MM.1S (cell line): ENCODE measurements at regions not wholly inside any gene's neighbourhood (a gene's known extent, or its start where the extent isn't known, plus 50 kb on each side); places are given as distances from the start of the nearest gene placed in this dataset.

Experiments
- EZH2 ChIP-seq: fragments of 300-600 bp; sonication (generic); optimal IDR thresholded peaks from 2 replicates; pipeline ENCODE3; 2017; ENCODE audit warnings: low read depth, mild to moderate bottlenecking, antibody characterized with exemption, low read length, mixed read lengths
- EZH2phosphoT487 ChIP-seq: fragments of 300-600 bp; sonication (generic); IDR thresholded peaks from 2 replicates; pipeline ENCODE4 v1.6.1; 2018; ENCODE audit warnings: antibody characterized with exemption, low read length
- TF ChIP-seq, protein P1 (sequence below): fragments of 300-600 bp; sonication (generic); IDR thresholded peaks from 2 replicates; pipeline ENCODE4 v1.5.1; 2016; ENCODE audit warnings: antibody characterized with exemption, low read length, mixed read lengths

GRCh38 chr2:122741403-122741802 lies 986.0 kb downstream of the TSN start:
- TF ChIP-seq, protein P1, sequence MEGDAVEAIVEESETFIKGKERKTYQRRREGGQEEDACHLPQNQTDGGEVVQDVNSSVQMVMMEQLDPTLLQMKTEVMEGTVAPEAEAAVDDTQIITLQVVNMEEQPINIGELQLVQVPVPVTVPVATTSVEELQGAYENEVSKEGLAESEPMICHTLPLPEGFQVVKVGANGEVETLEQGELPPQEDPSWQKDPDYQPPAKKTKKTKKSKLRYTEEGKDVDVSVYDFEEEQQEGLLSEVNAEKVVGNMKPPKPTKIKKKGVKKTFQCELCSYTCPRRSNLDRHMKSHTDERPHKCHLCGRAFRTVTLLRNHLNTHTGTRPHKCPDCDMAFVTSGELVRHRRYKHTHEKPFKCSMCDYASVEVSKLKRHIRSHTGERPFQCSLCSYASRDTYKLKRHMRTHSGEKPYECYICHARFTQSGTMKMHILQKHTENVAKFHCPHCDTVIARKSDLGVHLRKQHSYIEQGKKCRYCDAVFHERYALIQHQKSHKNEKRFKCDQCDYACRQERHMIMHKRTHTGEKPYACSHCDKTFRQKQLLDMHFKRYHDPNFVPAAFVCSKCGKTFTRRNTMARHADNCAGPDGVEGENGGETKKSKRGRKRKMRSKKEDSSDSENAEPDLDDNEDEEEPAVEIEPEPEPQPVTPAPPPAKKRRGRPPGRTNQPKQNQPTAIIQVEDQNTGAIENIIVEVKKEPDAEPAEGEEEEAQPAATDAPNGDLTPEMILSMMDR: no peak
- TF ChIP-seq EZH2 (no peak), EZH2phosphoT487 (no peak)
